ENCODE measurements at regions not wholly inside any gene's neighbourhood (a gene's known extent, or its start where the extent isn't known, plus 50 kb on each side); places are given as distances from the start of the nearest gene placed in this dataset.

- H3F3A ChIP-seq (replicated peaks; ENCODE audit: low read depth), result no peaks in the 10 kb centered on the region
- DNase-seq (ENCODE audit: low spot score), result no peak
- H3K27ac Mint-ChIP-seq, result no peak overlapping the region
- H3K4me3 Mint-ChIP-seq, result no peak overlapping the region
- no peak overlapping the region for H3K27ac ChIP-seq (ENCODE audit: low read depth)
- no peaks in the 10 kb centered on the region for H3K79me2 ChIP-seq (replicated peaks; ENCODE audit: insufficient read depth)
- no peak overlapping the region for H2AFZ ChIP-seq
- peaks cover 19% of the 10 kb centered on the region for H3K36me3 Mint-ChIP-seq (ENCODE audit: low read depth)
- TF ChIP-seq ZNF114 (CRISPR knock-in tag; IDR thresholded peaks at IDR 0.05) (no peak), NANOG (IDR thresholded peaks at IDR 0.05; ENCODE audit: borderline replicate concordance) (no peak), STAT1 (IDR thresholded peaks at IDR 0.05; ENCODE audit: unreplicated experiment) (no peak), ZNF462 (CRISPR knock-in tag; IDR thresholded peaks at IDR 0.05) (no peak), EZH2phosphoT487 (IDR thresholded peaks at IDR 0.05; ENCODE audit: unreplicated experiment) (no peak), POLR2AphosphoS5 (IDR thresholded peaks at IDR 0.05; ENCODE audit: low read depth) (no peak), ZNF331 (CRISPR knock-in tag; IDR thresholded peaks at IDR 0.05; ENCODE audit: low read depth) (no peak), JUNB (IDR thresholded peaks at IDR 0.05; ENCODE audit: unreplicated experiment) (no peak), CREB1 (CRISPR knock-in tag; IDR thresholded peaks at IDR 0.05; ENCODE audit: low read depth) (no peak), EZH2 (IDR thresholded peaks at IDR 0.05; ENCODE audit: low read depth, unreplicated experiment) (no peak), ETS1 (IDR thresholded peaks at IDR 0.05) (no peak)
- TF ChIP-seq, protein P1, sequence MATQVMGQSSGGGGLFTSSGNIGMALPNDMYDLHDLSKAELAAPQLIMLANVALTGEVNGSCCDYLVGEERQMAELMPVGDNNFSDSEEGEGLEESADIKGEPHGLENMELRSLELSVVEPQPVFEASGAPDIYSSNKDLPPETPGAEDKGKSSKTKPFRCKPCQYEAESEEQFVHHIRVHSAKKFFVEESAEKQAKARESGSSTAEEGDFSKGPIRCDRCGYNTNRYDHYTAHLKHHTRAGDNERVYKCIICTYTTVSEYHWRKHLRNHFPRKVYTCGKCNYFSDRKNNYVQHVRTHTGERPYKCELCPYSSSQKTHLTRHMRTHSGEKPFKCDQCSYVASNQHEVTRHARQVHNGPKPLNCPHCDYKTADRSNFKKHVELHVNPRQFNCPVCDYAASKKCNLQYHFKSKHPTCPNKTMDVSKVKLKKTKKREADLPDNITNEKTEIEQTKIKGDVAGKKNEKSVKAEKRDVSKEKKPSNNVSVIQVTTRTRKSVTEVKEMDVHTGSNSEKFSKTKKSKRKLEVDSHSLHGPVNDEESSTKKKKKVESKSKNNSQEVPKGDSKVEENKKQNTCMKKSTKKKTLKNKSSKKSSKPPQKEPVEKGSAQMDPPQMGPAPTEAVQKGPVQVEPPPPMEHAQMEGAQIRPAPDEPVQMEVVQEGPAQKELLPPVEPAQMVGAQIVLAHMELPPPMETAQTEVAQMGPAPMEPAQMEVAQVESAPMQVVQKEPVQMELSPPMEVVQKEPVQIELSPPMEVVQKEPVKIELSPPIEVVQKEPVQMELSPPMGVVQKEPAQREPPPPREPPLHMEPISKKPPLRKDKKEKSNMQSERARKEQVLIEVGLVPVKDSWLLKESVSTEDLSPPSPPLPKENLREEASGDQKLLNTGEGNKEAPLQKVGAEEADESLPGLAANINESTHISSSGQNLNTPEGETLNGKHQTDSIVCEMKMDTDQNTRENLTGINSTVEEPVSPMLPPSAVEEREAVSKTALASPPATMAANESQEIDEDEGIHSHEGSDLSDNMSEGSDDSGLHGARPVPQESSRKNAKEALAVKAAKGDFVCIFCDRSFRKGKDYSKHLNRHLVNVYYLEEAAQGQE (IDR thresholded peaks at IDR 0.05; ENCODE audit: unreplicated experiment), result no peak
- TF ChIP-seq, protein P2, sequence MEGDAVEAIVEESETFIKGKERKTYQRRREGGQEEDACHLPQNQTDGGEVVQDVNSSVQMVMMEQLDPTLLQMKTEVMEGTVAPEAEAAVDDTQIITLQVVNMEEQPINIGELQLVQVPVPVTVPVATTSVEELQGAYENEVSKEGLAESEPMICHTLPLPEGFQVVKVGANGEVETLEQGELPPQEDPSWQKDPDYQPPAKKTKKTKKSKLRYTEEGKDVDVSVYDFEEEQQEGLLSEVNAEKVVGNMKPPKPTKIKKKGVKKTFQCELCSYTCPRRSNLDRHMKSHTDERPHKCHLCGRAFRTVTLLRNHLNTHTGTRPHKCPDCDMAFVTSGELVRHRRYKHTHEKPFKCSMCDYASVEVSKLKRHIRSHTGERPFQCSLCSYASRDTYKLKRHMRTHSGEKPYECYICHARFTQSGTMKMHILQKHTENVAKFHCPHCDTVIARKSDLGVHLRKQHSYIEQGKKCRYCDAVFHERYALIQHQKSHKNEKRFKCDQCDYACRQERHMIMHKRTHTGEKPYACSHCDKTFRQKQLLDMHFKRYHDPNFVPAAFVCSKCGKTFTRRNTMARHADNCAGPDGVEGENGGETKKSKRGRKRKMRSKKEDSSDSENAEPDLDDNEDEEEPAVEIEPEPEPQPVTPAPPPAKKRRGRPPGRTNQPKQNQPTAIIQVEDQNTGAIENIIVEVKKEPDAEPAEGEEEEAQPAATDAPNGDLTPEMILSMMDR (conservative IDR thresholded peaks at IDR 0.05; ENCODE audit: low read depth in 2 of 2), result no peak
- 0 out of 2 replicates have a peak, but pooled peaks cover 6% of the 10 kb centered on the region for H3K36me3 ChIP-seq (ENCODE audit: insufficient read depth)
- H4K20me1 ChIP-seq (replicated peaks; ENCODE audit: insufficient read depth), result no peaks in the 10 kb centered on the region
- H3K4me3 ChIP-seq, result no peak overlapping the region
- H3K9me2 ChIP-seq (ENCODE audit: insufficient read depth), result peaks cover 4% of the 10 kb centered on the region
- no peaks in the 10 kb centered on the region for H3K27me3 ChIP-seq (ENCODE audit: insufficient read depth)
- H3K4me1 Mint-ChIP-seq, result peaks cover 3% of the 10 kb centered on the region
- H3K4me2 ChIP-seq, result no peak overlapping the region
- H3K4me1 ChIP-seq (ENCODE audit: insufficient read depth), result no peaks in the 10 kb centered on the region
- peaks cover 25% of the 10 kb centered on the region for H3K9me3 Mint-ChIP-seq
- peaks cover 4% of the 10 kb centered on the region for H3K27me3 Mint-ChIP-seq (ENCODE audit: insufficient read depth, low read depth, poor library complexity)
- no peak for ATAC-seq
These were observed 65.7 kb downstream of the TBXT start for GRCh38 chr6:166101819-166102419.

All from GM23338 (cell line).